ENCODE measurements at regions not wholly inside any gene's neighbourhood (a gene's known extent, or its start where the extent isn't known, plus 50 kb on each side); places are given as distances from the start of the nearest gene placed in this dataset.

- no peak overlapping the region for H3K27ac ChIP-seq (replicated peaks)
- intact Hi-C loops (cut with micrococcal nuclease), result no loop called here
- H3K27me3 ChIP-seq (ENCODE audit: low read depth), result no peaks in the 10 kb centered on the region
- H3K36me3 ChIP-seq, result no peaks in the 10 kb centered on the region
- H3K4me1 ChIP-seq, result no peaks in the 10 kb centered on the region
- H3K9me3 ChIP-seq (replicated peaks), result peaks cover 4% of the 10 kb centered on the region
- TF ChIP-seq CTCF (IDR thresholded peaks at IDR 0.05; ENCODE audit: borderline replicate concordance), result no peak
- DNase-seq, result no peak
- H3K4me3 ChIP-seq, result no peak overlapping the region
Observed at GRCh38 chr4:59904331-59904730, 1295.8 kb upstream of the ADGRL3 start.

- intact Hi-C loops (cut with micrococcal nuclease), result no loop called here
- no peak for TF ChIP-seq CTCF (IDR thresholded peaks at IDR 0.05; ENCODE audit: borderline replicate concordance)
- H3K27ac ChIP-seq (replicated peaks), result no peak overlapping the region
Observed at GRCh38 chr4:59920416-59920815, 1279.7 kb upstream of the ADGRL3 start.

DNA sequence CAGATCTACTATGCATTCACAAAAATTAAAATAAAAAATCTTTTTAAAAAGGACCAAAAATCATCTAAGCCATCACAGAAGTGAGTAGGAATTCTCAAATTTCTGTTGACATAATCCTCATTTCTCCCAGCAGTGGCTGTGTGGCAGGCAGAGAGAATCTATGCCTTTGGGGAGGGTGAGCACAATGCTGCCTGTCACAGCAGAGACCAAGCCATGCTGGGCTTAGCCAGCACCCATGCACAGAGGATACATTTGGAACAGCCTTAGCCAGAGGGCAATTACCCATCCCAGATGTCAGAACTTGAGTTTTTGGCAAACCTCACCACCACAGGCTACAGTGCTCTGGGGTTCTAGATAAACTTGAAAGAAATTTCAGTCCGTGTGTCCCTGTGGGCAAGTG lies 1274.8 kb upstream of the ADGRL3 start:
- Histone ChIP-seq H3K27me3 (ENCODE audit: low read depth) (no peaks in the 10 kb centered on the region), H3K4me1 (no peaks in the 10 kb centered on the region), H3K4me3 (no peak overlapping the region), H3K9me3 (replicated peaks) (peaks cover 20% of the 10 kb centered on the region), H3K36me3 (no peaks in the 10 kb centered on the region), H3K27ac (replicated peaks) (no peak overlapping the region)
- TF ChIP-seq CTCF (IDR thresholded peaks at IDR 0.05; ENCODE audit: borderline replicate concordance), result no peak
- intact Hi-C loops (cut with micrococcal nuclease), result no loop called here
- no peak for DNase-seq

More at GRCh38 chr4:59920416-59920815, 1279.7 kb upstream of the ADGRL3 start:
- H3K27me3 ChIP-seq (ENCODE audit: low read depth), result no peaks in the 10 kb centered on the region
- H3K9me3 ChIP-seq (replicated peaks), result no peaks in the 10 kb centered on the region
- H3K36me3 ChIP-seq, result no peaks in the 10 kb centered on the region
- H3K4me1 ChIP-seq, result no peaks in the 10 kb centered on the region
- no peak overlapping the region for H3K4me3 ChIP-seq
- DNase-seq, result no peak

DNA sequence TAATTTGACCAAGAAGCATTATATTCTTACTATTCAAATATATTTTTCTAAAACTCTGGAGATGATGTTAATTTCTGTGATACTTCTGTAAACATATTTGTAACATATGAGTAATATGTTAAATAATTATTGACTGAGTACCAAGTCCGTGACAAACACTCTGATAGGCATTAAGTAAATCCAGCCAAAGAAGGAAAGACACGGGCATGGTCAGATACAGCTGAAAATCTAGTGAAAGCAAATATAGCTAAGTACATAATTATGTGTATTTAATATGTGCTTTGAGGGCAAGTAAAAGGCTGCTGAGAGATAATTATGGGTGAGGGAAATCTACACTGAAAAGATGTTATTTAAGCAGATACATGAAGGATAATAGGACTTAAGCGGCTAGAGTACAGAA lies 1263.6 kb upstream of the ADGRL3 start:
- DNase-seq, result no peak
- no peaks in the 10 kb centered on the region for H3K27me3 ChIP-seq (ENCODE audit: low read depth)
- no peak overlapping the region for H3K27ac ChIP-seq (replicated peaks)
- H3K36me3 ChIP-seq, result no peaks in the 10 kb centered on the region
- no peak overlapping the region for H3K4me3 ChIP-seq
- no peak for TF ChIP-seq CTCF (IDR thresholded peaks at IDR 0.05; ENCODE audit: borderline replicate concordance)
- no peaks in the 10 kb centered on the region for H3K4me1 ChIP-seq
- H3K9me3 ChIP-seq (replicated peaks), result no peaks in the 10 kb centered on the region
- intact Hi-C loops (cut with micrococcal nuclease), result no loop called here

- no peaks in the 10 kb centered on the region for H3K27me3 ChIP-seq (ENCODE audit: low read depth)
- H3K36me3 ChIP-seq, result no peaks in the 10 kb centered on the region
- TF ChIP-seq CTCF (IDR thresholded peaks at IDR 0.05; ENCODE audit: borderline replicate concordance), result no peak
- intact Hi-C loops (cut with micrococcal nuclease), result no loop called here
- no peaks in the 10 kb centered on the region for H3K9me3 ChIP-seq (replicated peaks)
- no peak for DNase-seq
- no peak overlapping the region for H3K4me3 ChIP-seq
- H3K4me1 ChIP-seq, result no peaks in the 10 kb centered on the region
- H3K27ac ChIP-seq (replicated peaks), result no peak overlapping the region
Observed at GRCh38 chr4:59938166-59938565, 1262.0 kb upstream of the ADGRL3 start.

GRCh38 chr4:59945277-59945676 lies 1254.8 kb upstream of the ADGRL3 start:
- intact Hi-C loops (cut with micrococcal nuclease), result no loop called here
- Histone ChIP-seq H3K4me1 (no peaks in the 10 kb centered on the region), H3K27me3 (ENCODE audit: low read depth) (no peaks in the 10 kb centered on the region), H3K4me3 (no peak overlapping the region), H3K36me3 (no peaks in the 10 kb centered on the region), H3K27ac (replicated peaks) (no peak overlapping the region), H3K9me3 (replicated peaks) (no peaks in the 10 kb centered on the region)
- no peak for DNase-seq
- TF ChIP-seq CTCF (IDR thresholded peaks at IDR 0.05; ENCODE audit: borderline replicate concordance), result no peak

Measured in left ventricle myocardium inferior (tissue), 1 donor.